Fibroblast of lung (primary cell): ENCODE measurements at regions not wholly inside any gene's neighbourhood (a gene's known extent, or its start where the extent isn't known, plus 50 kb on each side); places are given as distances from the start of the nearest gene placed in this dataset.

Experiments used
- CTCF ChIP-seq, 2 donors: IDR thresholded peaks in 1 of 2; conservative IDR thresholded peaks in 1 of 2; 1 replicate in 1 of 2; 2 replicates in 1 of 2; pipeline ENCODE4 v1.5.1; 2011 to 2012; ENCODE audit warnings: low read length in 2 of 2, control low read depth in 1 of 2, inconsistent platforms in 1 of 2, low read depth in 1 of 2, mild to moderate bottlenecking in 1 of 2
- EZH2 ChIP-seq: IDR thresholded peaks from 2 replicates; pipeline ENCODE4 v1.5.1; 2012; ENCODE audit warnings: low read length, control low read depth, mild to moderate bottlenecking; ENCODE audit errors: missing control alignments

GRCh38 chr6:49264909-49265308 lies 198.1 kb downstream of the MMUT start:
- TF ChIP-seq EZH2 (no peak), CTCF (conservative IDR thresholded peaks at IDR 0.05 in 1 of 2, IDR thresholded peaks at IDR 0.05 in 1 of 2; ENCODE audit: low read depth in 1 of 2, low read length in 2 of 2) (no peak)
